ENCODE measurements at regions not wholly inside any gene's neighbourhood (a gene's known extent, or its start where the extent isn't known, plus 50 kb on each side); places are given as distances from the start of the nearest gene placed in this dataset.
"Not testable (repeated sequence)": the region's sequence is repeated elsewhere in the genome, so short reads cannot be mapped to it uniquely, and the experiment has no call there.

DNA sequence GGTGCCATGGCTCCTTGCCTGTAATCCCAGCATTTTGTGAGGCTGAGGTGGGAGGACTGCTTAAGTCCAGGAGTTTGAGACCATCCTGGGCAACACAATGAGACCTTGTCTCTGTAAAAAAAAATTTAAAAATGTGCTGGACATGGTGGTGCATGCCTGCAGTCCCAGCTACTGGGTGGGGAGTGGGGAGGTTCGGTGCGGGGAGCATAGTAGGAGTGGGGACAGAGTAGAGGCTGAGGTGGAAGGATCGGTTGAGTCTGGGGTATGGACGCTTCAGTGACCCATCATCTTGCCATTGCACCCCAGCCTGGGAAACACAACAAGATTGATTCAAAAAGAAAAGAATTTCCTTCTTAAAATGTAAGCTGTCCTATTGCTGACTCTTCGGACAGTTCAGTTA, 1490.0 kb upstream of the GBE1 start:
- no peak for DNase-seq

DNA sequence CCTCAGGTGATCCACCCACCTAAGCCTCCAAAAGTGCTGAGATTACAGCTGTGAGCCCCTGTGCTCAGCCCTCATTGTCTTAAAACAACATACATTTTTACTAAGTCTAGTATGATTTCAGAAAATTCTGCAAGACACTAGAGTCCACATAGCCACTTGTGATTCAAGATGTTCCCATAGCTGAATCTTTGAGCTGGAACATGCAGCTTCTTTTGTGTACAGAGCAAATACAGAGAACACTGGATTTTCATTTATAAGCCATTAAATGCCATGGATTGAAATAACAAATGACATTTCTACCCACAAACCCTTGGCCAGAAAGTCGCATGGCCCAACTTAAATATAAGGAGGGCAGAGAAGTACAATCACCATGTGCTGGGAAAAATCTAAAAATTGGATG, 1489.2 kb upstream of the GBE1 start:
- DNase-seq = no peak

DNA sequence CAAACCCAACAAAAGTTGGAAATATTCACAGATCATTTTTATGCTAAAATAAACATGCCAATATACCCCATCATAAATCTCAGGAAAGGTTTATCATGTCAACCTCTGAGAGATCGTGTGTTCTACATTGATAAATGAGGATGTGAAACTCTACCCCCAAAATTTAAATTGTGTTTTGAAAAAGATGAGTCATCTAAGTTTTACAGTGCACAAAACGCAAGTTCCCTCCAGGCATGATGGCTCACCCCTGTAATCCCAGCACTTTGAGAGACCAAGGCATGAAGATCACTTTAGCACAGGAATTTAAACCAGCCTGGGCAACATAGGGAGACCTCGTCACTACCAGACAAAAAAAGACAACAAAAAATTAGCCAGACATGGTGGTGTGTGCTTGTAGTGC, 1487.0 kb upstream of the GBE1 start:
- DNase-seq = no peak

DNA sequence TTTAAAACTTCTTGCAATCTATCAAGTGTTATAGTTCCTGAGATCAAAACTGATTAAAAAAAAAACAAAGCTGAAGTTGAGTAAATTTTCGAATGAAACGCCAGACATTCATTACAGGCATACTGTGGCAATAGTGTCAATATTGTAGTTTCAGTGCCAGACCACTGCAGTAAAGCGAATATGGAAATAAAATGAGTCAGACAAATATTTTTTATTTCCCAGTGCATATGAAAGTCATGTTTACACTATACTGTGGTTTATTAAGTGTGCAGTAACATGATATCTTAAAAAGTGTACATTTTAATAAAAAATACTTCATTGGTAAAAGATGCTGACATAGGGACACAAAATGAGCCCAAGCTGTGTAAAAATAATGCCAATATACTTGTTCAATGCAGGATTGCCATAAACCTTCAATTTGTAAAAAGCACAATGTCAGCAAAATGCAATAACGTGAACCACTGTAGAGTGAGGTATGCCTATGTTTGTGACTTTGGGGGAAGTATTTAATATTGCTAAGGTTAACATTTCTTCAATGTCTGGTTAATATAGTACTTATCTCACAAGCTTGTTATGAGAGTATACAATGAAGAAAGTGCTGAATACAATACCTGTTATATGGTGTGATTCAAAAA, 1473.9 kb upstream of the GBE1 start:
- no peak for DNase-seq

DNA sequence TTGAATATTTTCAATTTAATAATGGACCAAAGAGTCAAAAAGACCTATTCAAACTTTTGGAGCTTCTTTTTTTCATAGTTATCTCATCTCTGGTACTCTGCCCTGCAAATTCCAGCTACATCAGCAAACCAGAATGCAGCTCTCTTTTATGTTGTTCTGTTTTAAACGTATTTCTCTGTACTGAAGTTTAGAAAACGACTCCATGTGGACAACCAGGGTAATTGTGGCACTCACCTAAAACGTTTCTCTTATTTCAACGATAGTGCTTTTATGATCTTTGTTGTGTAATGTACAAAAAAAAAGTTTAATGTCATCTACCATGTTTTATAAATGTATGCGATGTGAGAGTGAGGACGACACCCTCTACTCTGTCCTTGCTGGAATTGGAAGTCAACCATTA, 1472.3 kb upstream of the GBE1 start:
- DNase-seq = no peak

DNA sequence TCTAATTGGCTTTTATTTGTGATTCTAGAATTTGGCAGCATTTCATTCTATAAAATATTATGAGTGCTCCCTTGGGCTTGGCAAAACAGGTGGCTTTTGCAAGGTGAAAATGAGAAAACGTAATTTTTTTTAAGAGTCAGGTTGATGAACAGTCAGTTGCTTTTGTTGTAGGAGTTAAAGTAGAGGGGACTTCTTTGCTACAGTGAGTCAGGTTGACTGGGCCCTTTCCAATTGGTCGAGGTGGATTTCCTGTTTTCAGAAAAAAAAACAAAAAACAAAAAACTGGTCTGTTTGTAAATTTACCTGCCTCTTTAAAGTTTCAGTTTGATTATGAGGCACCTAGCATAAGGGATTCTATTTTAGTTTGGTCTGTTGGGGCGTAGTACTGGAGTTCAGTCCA, 1469.4 kb upstream of the GBE1 start:
- no peak for DNase-seq

DNA sequence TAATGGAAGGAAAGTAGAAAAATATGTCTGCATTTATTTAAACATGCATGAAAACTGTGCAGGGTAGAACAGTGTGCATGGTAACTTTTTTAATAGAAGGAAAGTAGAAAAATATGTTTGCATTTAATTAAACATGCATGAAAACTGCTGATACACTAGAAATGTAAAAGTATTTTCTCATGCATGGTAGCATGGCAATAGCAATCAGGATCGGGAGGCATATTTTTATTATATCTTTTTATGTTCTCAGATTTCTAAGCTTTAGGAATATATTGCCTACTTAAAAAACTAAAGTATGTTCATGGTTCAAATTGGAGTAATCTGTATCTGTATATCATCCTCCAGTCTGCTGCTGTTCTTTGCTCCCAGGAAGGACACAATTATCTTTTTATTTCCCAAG, 1468.9 kb upstream of the GBE1 start:
- no peak for DNase-seq

DNA sequence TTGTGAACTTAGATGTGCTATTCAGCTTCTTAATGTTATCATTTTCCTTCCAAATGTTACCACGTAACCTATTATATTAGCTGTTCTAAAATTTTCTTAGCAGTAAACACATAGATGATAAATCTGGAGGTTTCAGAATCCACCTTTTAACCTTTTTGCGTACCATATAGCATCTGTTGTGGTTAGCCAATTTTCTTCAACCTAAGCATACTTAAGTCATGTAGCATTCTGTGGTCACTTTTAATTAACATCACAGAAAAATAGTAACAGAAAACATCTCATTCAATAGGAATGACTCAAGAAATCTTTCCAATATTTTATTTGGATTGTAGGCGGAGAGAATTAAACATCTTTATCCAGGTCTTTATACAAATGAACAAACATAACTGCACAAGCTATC, 1465.3 kb upstream of the GBE1 start:
- DNase-seq = no peak

DNA sequence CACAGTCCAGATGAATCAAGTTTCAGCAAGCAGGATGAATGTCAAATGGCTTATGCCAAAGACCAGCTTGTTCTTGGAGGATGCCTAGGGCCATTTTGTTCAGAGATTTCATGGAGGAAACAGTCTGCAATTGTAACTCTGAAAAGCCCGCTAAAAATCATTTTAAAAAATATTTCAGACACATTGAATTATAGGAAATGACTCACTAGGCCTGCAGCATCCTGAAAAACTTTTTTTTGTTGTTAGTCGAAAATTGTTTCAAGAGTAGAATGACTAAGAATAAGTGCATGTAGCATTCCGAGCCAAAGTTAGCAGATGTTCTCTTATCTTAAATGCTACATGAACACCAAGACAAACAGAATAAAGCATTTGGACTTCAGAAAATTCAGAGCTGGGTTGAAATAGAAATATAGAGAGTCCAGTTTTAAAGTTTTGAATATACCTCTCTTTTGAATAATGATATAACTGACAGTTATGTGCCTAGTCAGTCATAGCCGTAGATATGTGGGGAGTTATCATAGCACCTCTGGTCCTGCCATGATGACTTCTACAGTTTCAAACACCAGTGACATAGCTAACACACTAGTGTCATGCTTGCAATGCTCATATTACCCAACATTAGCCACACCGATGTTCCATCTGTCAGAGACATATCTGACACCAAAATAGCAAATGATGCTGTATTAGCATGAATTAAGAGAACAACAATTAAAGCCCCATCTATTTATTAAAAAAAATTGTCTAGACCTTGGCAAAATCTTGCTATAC, 1462.8 kb upstream of the GBE1 start:
- no peak for DNase-seq

DNA sequence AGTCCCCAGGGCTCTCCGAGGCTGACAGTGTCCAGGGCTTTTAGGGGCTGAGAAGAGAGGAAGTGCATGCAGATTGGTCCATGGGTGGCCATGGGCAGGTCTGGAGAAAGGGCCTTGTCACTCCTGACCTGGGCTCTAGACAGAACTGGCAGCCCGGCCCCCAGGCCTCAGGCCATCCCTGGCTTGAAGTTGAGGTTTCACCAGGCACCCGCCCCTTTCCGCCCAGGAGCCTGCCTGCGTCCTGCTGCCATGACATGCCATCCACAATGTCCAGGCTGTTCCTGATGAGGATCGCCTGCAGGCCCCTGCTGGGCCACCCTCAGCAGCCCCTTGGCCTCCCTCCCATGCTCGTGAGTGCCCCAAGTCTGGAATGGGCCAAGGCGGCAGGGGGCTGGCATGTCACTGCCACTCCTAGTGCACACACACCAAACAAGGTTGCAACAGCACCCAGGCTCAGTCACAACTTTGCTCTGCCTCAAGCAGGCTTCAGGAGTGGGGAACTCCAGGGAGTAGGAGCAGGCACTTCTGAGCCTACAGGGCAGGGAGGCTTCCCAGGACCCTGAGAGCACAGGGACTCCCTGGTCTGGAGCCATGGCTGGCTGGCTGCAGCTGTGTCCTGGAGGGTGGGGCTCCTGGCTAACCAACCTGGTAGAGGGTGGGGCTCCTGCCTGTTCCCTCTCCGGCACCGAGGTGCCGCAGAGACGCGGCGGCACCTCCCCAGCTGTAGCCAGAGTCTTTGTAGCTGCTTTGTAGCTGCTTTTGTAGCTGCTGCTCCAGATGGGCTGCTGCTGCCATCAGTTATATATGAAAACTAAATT, 1457.1 kb upstream of the GBE1 start:
- DNase-seq = no peak

DNA sequence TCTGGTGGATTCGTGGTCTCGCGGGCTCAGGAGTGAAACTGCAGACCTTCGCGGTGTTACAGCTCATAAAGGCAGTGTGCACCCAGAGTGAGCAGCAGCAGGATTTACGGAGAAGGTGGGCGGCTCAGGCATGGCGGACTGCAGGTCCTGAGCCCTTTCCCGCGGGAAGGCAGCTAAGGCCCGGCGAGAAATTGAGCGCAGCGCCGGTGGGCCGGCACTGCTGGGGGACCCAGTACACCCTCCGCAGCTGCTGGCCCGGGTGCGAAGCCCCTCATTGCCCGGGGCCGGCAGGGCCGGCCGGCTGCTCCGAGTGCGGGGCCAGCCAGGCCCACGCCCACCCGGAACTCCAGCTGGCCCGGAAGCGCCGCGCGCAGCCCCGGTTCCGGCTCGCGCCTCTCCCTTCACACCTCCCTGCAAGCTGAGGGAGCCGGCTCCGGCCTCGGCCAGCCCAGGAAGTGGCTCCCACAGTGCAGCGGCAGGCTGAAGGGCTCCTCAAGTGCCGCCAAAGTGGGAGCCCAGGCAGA, 1456.2 kb upstream of the GBE1 start:
- not testable (repeated sequence) for DNase-seq

DNA sequence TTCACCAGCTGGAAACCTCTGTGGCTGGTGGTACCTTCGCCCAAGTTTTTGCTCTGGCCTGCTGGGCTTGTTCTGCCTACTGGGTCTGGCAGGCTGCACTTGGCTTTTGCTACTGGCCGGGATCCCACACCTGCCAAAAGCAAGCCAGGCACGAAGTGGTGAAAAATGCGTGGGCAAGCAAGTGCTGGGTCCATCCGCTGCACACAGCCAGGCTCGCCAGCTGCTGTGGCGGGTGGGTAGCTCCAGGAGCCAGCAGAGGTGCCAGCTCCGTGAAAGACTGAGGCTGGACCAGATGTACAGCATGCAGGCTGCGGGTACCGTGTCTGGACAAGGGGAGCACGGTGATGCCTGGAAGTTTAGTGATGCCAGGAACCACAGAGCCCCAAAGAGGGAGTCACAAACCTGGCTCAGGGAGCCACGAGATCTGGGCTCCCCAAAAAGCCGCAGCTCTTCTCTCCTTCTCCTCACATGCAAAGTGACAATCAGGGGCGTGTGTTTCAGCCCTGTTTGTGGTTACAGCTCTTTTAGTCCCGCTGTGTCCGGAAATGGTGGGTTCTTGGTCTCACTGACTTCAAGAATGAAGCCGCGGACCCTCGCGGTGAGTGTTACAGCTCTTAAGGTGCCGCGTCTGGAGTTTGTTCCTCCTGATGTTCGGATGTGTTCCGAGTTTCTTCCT, 1455.6 kb upstream of the GBE1 start:
- DNase-seq = no peak

DNA sequence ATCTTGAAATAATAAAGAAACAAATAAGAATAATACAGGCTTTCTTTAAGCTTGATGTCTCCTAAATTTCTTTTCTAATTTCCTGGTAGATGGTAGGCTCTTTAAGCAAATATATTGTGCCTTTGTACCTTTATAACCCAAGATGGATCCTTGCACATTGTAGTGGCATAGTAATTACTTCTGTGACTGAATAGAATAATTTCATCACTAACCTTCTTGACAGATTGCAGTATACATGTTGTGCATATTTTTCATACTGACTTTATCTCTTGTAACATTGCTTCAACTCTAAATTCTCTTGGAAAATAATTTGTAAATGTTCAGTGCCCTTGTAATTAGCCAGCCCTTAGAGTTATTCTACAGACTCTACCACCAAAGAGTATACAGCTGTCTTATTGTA, 1433.8 kb upstream of the GBE1 start:
- no peak for DNase-seq

DNA sequence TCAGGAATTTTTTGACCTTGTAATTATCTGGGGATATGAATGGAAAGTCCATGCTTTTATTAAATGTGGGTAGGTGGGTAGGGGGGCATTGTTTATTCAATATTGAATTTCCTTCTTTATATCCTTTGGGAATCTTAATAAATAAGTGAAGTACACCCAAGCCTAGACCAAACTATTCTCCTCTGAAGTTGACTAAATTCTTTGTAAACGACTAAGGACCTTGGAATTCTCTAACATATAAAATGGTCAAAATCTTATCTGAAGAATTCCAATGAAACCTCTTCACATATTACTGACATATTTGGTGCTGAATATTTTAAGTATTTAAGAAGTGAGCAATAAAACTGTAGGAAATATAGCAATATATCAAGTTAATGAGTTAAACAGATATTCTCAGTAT, 1432.1 kb upstream of the GBE1 start:
- no peak for DNase-seq

DNA sequence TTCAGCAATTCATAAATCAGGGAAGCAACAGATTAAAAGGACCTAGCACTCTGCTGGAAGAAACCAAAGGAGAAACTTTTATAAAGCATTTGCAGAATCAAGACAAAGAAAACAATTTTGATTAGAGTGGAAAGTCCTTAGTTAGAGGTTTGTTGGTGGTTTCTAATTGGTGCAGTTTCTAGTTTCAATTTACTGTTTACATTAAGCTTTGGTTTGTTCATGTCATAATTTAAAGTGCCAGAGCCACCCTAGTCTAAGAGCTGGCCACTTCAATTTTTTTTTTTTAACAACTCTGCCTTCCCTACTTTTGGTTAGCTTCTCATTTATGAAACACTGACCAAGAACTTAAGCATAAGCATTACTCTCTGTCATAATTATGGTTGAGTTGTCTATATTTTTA, 1428.2 kb upstream of the GBE1 start:
- no peak for DNase-seq

DNA sequence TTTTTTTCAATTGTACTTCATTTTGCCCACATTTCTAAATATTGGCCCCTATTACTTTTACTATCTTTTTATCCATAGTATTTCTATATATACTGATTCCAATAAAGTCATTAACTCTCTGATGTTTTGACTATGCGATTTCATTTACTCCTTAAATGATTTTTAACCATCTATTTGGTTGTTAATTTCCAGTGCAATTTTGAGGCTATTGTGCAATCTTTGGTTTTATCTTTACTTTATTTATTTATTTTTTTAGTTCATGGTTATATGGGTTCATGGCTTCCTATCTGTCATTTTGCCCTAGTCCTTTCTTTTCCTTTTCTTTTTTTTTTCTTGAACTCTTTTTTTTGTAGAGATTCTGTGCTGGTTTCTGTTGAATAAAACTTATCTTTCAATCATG, 1408.0 kb upstream of the GBE1 start:
- no peak for DNase-seq

DNA sequence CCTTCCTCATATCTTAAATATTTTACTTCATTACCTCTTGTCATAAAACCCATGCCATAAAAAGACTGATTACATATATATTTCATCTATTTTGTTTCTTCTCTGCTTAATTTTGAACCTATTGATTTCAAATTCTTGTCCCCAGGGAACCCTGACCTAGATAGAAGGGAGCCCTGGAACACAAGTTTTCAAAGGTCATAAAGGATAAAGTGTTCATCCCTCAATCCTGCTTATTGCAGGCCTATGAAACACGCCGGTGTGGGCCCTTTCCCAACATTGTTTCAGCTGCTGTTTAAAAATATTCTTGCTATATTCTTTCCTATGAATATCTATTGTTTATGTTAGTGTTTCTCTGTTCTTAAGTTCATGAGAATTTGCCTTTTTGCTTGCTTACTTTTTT, 1389.5 kb upstream of the GBE1 start:
- DNase-seq = no peak

DNA sequence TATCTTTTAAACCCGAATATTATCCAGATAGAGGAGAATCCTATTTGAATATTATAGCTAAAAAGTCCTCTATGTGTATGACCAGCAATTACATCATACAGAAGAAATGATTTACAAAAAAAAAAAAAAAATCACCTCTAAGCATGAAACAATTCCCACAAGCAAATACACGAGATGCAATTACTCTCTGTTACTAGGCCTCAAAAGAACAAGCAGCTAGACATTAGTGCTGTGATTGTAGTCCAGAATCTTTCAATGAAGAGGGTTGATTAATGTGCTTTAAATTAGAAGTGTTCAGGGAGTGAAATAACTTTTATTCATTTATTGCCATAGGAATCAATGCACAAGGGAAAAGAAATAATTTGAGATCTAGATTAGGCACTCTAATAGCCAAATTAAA, 1379.5 kb upstream of the GBE1 start:
- no peak for DNase-seq

DNA sequence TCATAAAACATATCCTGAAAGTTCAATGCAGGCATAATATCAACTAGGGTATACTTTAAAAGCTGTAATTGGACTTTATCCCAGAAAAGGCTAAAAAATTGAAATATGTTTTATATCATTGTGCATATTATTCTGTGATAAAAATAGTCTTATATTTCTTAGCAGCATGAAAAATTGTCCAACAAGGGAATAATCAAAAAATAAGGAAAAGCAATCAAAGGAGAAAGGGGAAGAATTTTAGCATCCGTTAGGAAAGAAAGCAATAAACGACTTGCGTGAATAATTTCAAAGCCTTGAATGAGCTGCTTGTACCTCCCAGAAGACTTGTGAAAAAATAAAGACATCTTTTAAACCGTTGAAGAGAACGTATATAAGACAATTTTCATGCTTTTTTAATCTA, 1369.8 kb upstream of the GBE1 start:
- no peak for DNase-seq

DNA sequence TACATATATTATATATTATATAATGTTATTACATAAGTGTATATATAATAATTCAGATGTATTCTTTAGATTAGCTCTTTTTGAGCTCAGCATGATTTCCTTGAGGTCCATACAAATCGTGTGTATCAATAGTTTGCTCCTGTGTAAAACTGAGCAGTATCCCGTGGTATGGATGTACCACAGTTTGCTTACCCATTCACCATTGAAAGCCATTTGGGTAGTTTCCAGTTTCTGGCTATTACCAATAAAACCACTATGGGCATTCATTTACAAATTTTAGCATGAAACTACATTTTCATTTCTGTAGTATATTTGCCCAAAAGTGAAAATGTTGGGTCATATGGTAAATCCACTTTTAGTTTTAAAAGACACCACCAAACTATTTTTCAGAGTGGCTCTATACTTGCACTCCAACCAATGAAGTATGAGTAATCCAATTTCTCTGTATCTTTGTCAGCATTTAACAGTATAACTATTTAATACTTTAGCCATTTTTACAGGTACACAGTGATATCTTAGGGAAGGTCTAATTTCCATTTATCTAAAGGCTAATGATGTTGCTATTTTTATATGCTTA, 1361.4 kb upstream of the GBE1 start:
- DNase-seq = no peak

DNA sequence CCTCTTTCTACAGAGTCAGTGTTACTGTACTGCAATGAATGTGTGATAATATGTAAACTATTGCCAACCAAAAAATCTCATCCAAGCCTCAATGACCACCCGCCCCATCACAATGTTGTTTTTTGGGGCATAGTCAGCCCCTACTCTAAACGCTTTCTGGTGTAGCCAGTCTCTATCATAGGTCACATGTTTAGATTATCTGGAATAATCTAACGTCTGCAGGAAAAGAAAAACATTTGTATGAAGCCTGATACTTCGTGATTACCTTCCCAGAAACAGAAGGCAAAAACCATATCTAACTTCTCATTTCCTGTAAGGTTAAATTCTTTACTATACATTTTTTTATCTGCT, 1331.8 kb upstream of the GBE1 start:
- no peak for DNase-seq

DNA sequence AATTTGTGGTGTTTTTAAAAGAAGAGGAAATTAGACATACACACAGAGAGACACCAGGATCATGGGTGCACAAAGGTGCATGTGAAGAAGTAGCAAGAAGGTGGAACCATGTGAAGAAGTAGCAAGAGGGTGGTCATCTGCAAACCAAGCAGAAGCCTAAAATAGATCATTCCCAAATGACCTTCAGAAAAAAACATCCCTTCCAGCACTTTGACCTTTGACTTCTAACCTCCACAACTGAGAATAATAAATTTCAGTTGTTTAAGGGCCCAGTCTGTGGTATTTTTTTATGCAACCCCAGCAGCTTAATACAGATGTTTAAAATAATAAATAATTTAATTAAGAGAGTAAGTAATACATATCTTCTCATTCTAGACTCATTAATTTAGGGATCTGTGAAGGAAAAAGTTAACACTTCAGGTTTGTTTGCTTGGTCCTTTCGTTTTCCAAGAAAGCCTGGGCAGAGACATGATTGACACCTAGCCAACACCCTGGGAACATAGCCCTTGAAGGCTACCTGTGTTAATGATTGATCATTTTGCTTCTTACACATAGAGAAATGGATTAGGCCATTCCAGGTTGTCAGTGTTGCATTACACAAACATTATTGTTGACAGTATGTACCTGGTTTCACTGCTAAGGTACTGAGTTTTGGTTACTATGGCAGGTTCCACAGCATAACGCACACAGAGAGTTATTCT, 1331.2 kb upstream of the GBE1 start:
- DNase-seq = no peak

Data from DMS 273 treated with DMSO at 0.1 percent for 48 hours (cell line).